MM.1S (cell line): ENCODE measurements at regions not wholly inside any gene's neighbourhood (a gene's known extent, or its start where the extent isn't known, plus 50 kb on each side); places are given as distances from the start of the nearest gene placed in this dataset.

Experiments
- CTCF ChIP-seq: fragments of 300-600 bp; sonication (generic); IDR thresholded peaks from 2 replicates; pipeline ENCODE4 v1.5.1; 2016; ENCODE audit warnings: antibody characterized with exemption, low read length, mixed read lengths
- EZH2 ChIP-seq: fragments of 300-600 bp; sonication (generic); optimal IDR thresholded peaks from 2 replicates; pipeline ENCODE3; 2017; ENCODE audit warnings: low read depth, mild to moderate bottlenecking, antibody characterized with exemption, low read length, mixed read lengths

GRCh38 chr4:147182041-147182440 is 236.4 kb upstream of the TTC29 start:
- TF ChIP-seq EZH2 = no peak
- no peak for TF ChIP-seq CTCF
